ENCODE measurements at regions not wholly inside any gene's neighbourhood (a gene's known extent, or its start where the extent isn't known, plus 50 kb on each side); places are given as distances from the start of the nearest gene placed in this dataset.

GRCh38 chr5:145350513-145350912 is 484.6 kb downstream of the PRELID2 start:
- TF ChIP-seq POLR2AphosphoS2 (IDR thresholded peaks at IDR 0.05; ENCODE audit: low read depth, low read length): no peak
- TF ChIP-seq MYC (CRISPR knock-in tag; IDR thresholded peaks at IDR 0.05; ENCODE audit: borderline replicate concordance): no peak
- TF ChIP-seq ZNF792 (CRISPR knock-in tag; IDR thresholded peaks at IDR 0.05): no peak
- no peak for TF ChIP-seq NR2F1 (CRISPR knock-in tag; IDR thresholded peaks at IDR 0.05)
- no peak for TF ChIP-seq CTCF (CRISPR knock-in tag; IDR thresholded peaks at IDR 0.05)
- no peak for TF ChIP-seq LRRFIP1 (CRISPR knock-in tag; conservative IDR thresholded peaks at IDR 0.05)
- no peak for TF ChIP-seq SRSF1 (optimal IDR thresholded peaks at IDR 0.05; ENCODE audit: low read depth, low read length)
- no peak for TF ChIP-seq REST (IDR thresholded peaks at IDR 0.05; ENCODE audit: borderline replicate concordance in 1 of 2, low read depth in 1 of 2, low read length in 2 of 2)
- TF ChIP-seq ZNF3 (CRISPR knock-in tag; IDR thresholded peaks at IDR 0.05): no peak
- TF ChIP-seq TEF (CRISPR knock-in tag; IDR thresholded peaks at IDR 0.05): no peak
- no peak for TF ChIP-seq SMARCC2 (IDR thresholded peaks at IDR 0.05)
- TF ChIP-seq TAF1 (CRISPR knock-in tag; IDR thresholded peaks at IDR 0.05): no peak
- no peak for TF ChIP-seq ZBTB33 (CRISPR knock-in tag; IDR thresholded peaks at IDR 0.05)
- no peak for TF ChIP-seq ZNF12 (CRISPR knock-in tag; IDR thresholded peaks at IDR 0.05)

All from HepG2 (cell line).